NCI-H1092 treated with DMSO at 0.1 percent for 48 hours (cell line): ENCODE measurements at regions not wholly inside any gene's neighbourhood (a gene's known extent, or its start where the extent isn't known, plus 50 kb on each side); places are given as distances from the start of the nearest gene placed in this dataset.

Experiments used
- DNase-seq: peaks from one replicate; lab custom pipeline; 2025; lab: John Stamatoyannopoulos, UW

- no peak for DNase-seq
Measured at GRCh38 chr12:3336606-3337311, 154.2 kb upstream of the PRMT8 start.

DNA sequence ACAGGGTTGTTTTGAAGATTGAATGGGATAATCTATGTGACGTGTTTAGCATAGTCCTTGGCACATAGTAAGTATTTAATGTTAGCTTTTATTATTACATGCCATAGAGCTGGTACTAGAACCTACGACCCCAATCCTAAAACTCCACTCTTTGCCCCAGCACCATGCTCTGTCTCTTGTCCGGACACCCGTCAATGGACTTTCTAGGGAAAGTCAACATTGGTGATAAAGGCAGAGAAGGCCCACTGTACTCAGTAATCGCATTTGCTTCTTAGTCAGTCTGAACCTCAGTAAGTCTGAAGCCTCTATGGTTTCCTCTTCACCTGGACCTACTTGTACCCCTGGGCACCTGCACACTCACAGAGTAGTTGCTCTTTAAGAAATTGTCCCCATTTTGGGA, 153.1 kb upstream of the PRMT8 start:
- no peak for DNase-seq

GRCh38 chr12:3339221-3339620, 151.8 kb upstream of the PRMT8 start:
- DNase-seq = no peak

- DNase-seq = peak; percentile 97
Measured at GRCh38 chr12:3341594-3341993, 149.4 kb upstream of the PRMT8 start.

GRCh38 chr12:3342051-3342450, 149.0 kb upstream of the PRMT8 start:
- peak; percentile 98 for DNase-seq

- DNase-seq = no peak
Measured at GRCh38 chr12:3348055-3348454, 142.9 kb upstream of the PRMT8 start.

- no peak for DNase-seq
Measured at GRCh38 chr12:3350432-3350831, 140.6 kb upstream of the PRMT8 start.

DNA sequence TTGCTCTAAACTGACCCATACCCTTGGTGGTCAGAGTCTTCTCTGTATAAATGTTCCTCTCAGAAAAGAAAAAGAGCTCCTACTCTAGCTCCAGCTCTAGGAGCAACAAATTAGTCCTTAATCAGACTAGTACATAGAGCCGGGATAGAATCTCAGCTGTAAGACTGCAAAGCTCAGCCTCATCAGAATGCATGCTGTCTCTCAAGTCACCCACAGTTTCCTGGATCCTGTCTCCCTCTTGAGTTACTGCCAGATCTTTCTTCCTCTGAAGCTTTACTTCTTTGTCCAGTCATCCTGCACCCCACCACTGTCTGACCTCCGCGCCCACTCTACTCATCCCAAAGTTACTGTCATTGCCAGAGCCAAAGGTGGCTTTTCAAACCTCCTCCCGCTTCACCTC, 139.3 kb upstream of the PRMT8 start:
- no peak for DNase-seq

DNA sequence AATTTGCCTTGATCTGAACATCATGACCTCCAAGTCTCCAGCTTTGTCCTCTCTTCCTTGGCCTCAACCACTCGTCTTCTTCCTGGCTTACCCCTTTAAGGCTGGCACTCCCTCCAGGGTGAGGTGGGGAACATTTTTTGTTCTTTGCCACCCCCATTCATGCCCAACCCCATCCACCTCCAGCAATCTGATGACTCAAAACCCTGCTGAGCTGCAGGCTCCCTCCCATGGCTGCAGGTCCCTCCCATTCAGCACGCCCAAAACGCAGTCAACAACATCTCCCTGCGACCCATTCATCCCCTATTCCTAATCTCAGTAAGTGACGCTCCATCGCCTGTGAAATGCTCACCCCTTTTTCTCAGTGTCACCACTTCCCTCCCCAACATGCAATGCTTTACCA, 138.8 kb upstream of the PRMT8 start:
- no peak for DNase-seq

DNA sequence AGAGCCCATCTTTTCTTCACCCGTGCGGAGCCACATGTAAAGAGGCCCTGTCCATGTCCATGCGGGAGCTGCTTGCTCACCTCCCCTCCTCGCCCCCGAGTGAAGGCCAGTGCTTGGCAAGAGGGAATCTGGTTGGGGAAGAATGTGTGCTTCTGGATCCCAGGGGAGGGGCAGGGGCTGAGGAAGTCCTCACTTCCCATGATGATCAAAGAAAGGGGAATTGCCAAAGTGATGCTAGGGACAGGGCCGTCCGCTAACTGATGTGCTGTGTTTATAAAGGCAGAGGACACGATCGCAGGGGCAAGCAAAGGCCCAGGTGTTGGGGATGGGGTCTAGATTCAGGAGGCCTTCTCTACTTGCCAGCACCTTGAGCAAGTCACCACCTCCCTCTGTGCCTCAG, 137.4 kb upstream of the PRMT8 start:
- no peak for DNase-seq

DNA sequence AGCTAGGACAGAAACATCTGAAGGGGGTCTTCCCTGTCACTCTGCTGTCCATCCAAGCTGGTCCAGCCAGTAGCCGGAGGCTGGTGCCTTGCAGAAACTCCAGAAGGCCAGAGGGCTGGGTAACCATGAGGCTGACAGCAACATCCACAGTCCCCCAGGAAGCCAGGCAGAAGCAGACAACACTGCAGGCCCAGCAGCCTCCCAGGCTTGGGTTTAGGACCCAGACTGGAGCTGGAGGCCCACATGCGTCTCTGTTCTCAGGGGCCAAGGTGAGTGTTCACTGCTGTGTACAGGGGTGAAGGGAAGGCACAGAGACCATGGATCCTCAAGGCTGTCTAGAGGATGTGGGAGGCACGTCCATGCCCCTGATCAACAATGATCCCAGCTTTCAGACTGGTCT, 136.4 kb upstream of the PRMT8 start:
- no peak for DNase-seq

DNA sequence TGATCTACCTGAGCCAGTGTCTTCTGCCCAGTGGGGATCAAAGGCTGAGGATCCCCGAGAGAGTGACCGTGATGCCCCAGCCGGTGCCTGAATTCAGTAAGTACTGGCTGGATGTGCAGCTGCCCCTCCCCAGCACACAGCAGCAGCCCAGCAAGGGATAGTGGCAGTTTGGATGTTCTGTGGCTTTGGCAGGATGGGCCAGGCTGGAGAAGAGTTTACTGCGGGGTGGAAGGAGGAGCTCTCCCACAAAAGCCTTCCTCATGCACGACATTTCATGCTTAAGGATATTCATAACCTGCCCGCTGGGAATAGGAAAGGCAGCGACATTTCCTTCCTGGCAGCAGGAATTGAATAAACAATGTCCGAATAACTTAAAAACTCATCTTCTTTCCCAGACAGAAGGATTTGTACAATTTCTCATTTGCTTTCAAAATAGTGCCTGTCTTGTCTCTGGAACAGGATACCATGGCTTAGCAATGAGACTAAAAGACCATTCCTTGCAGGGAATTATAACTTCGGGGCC, 135.6 kb upstream of the PRMT8 start:
- no peak for DNase-seq

DNA sequence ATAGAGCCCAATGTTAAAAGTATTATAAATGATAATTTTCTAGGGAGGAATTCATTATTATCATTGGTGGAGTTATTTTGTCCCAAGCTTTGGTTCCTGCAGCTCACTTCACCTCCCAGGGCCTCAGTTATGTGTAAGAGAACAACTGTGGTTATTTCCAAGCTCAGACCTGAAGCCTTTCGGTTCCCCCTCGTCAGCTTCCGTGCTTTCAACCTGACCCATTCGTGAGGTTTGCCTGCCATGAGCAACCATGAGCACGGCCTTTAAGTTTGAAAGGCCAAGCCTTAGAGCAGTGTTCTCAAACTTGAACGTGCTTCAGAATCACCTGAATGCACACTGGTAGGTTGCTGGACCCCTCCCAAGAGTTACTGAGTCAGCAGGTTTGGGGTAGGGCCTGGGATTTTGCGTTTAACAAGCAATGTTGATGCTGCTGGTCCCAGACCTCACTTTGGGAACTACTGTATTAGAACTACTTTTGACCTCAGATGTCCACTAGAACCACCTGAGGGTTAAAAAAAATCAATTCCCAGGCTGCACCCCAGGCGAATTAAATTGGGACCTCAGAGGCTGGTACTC, 133.0 kb upstream of the PRMT8 start:
- no peak for DNase-seq

GRCh38 chr12:3359478-3359877, 131.5 kb upstream of the PRMT8 start:
- no peak for DNase-seq

GRCh38 chr12:3361146-3361545, 129.9 kb upstream of the PRMT8 start:
- no peak for DNase-seq

GRCh38 chr12:3362737-3363136, 128.3 kb upstream of the PRMT8 start:
- DNase-seq = peak; percentile 92

DNA sequence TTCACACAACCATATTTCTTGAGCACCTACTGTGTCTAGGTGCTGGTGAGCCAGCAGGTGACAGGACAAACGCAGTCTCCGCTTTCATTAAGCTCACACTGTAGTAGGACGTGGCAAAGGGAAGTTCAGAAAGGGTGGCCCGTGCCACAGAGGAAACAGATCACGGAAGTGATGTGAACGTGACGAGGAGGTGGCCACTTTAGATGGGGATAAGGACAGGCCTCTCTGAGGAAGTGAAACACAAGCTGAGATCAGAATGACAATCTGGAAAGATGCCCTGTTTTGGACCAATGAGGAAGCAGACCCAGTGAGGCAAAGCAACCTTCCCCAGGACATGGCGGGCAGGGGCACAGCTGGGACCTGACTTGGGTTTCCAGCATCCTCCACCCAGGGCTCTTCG, 127.4 kb upstream of the PRMT8 start:
- no peak for DNase-seq

DNA sequence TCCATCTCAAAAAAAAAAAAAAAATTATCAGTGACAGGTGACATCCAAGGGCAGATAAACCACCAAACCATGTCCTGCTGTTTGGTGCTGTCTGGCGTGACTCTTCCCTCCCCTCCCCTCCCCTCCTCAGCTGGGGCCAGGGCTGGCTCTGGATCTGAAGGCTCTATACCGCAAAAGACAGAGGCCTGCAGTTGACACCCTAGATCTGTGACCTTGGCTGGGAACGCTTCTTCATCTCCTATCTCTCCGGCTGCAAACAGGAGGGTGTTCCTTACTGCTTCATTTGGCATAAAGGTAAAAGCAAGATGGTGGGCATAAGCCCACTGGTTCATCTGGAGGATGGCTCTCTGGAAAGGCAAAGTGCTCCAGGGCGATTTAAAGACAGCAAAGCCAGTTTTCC, 126.8 kb upstream of the PRMT8 start:
- no peak for DNase-seq

GRCh38 chr12:3364661-3365462, 126.1 kb upstream of the PRMT8 start:
- no peak for DNase-seq

- DNase-seq = peak; percentile 36
Measured at GRCh38 chr12:3365463-3366411, 125.3 kb upstream of the PRMT8 start.

- no peak for DNase-seq
Measured at GRCh38 chr12:3366451-3367110, 124.4 kb upstream of the PRMT8 start.
